PC-3 (cell line): ENCODE measurements at regions not wholly inside any gene's neighbourhood (a gene's known extent, or its start where the extent isn't known, plus 50 kb on each side); places are given as distances from the start of the nearest gene placed in this dataset.
"Not testable (repeated sequence)": the region's sequence is repeated elsewhere in the genome, so short reads cannot be mapped to it uniquely, and the experiment has no call there.

Experiments used
- ATAC-seq: fragments of 200-7000 bp; cut with Tn5 transposase; 2 replicates; pipeline ENCODE4 v1.9.1; 2020; ENCODE audit warnings: mild to moderate bottlenecking, moderate library complexity
- BruUV-seq: library from RNA; stranded (reverse); fragments of 400-500 nt; replicated peaks from 2 replicates; lab custom pipeline; 2021; lab: Mats Ljungman, UMichigan
- CTCF ChIA-PET: fragments of 300-600 bp; sonication (Branson Sonifier 250); formaldehyde crosslinking; loops from one replicate; lab custom pipeline; 2022; ENCODE audit warnings: antibody characterized with exemption; lab: Charles Lee
- POLR2A ChIA-PET: fragments of 300-600 bp; sonication (Branson Sonifier 250); formaldehyde crosslinking; loops from one replicate; lab custom pipeline; 2022; ENCODE audit warnings: antibody characterized with exemption; ENCODE audit not compliant: unreplicated experiment; lab: Charles Lee
- DNase-seq: peaks from one replicate; pipeline ENCODE4 v3.0.0-alpha.2; 2015
- H2AFZ ChIP-seq: fragments of 300-600 bp; sonication (generic); 2 replicates; pipeline ENCODE4 v1.6.0; 2016; ENCODE audit warnings: antibody characterized with exemption, low read length
- H3F3A ChIP-seq: fragments of 300-600 bp; sonication (generic); one replicate; pipeline ENCODE4 v1.6.0; 2017; ENCODE audit warnings: antibody characterized with exemption, low read length, control low read depth, mild to moderate bottlenecking; ENCODE audit not compliant: unreplicated experiment
- H3K27ac ChIP-seq: fragments of 300-600 bp; sonication (generic); 2 replicates; pipeline ENCODE4 v1.5.1; 2016; ENCODE audit warnings: mild to moderate bottlenecking, low read length
- H3K27me3 ChIP-seq: fragments of 300-600 bp; sonication (generic); 2 replicates; pipeline ENCODE4 v1.6.1; 2016; ENCODE audit warnings: low read length, mixed read lengths
- H3K36me3 ChIP-seq: fragments of 300-600 bp; sonication (generic); 2 replicates; pipeline ENCODE4 v1.6.1; 2016; ENCODE audit warnings: low read depth, mixed run types, low read length, mixed read lengths
- H3K4me1 ChIP-seq: fragments of 300-600 bp; sonication (generic); 2 replicates; pipeline ENCODE4 v1.5.1; 2016; ENCODE audit warnings: low read length; ENCODE audit not compliant: insufficient read depth
- H3K4me2 ChIP-seq: fragments of 300-600 bp; sonication (generic); 2 replicates; pipeline ENCODE4 v1.6.0; 2016; ENCODE audit warnings: low read length
- H3K4me3 ChIP-seq: fragments of 300-600 bp; sonication (generic); 2 replicates; pipeline ENCODE4 v1.5.1; 2016; ENCODE audit warnings: mild to moderate bottlenecking, low read length, mixed read lengths
- H3K79me2 ChIP-seq: fragments of 300-600 bp; sonication (generic); 2 replicates; pipeline ENCODE4 v1.6.1; 2017; ENCODE audit warnings: low read length, mixed read lengths
- H3K9ac ChIP-seq: fragments of 300-600 bp; sonication (generic); 2 replicates; pipeline ENCODE4 v1.6.0; 2016; ENCODE audit warnings: mild to moderate bottlenecking, low read length
- H3K9me2 ChIP-seq: fragments of 300-600 bp; sonication (generic); replicated peaks from 2 replicates; pipeline ENCODE4 v1.6.1; 2016; ENCODE audit warnings: mixed run types, low read length, mixed read lengths
- H3K9me3 ChIP-seq: fragments of 300-600 bp; sonication (generic); 2 replicates; pipeline ENCODE4 v1.6.1; 2016; ENCODE audit warnings: low read length, mixed read lengths
- H4K20me1 ChIP-seq: fragments of 300-600 bp; sonication (generic); 2 replicates; pipeline ENCODE4 v1.6.1; 2016; ENCODE audit warnings: low read length, mixed read lengths
- CTCF ChIP-seq: fragments of 300-600 bp; sonication (generic); conservative IDR thresholded peaks from 2 replicates; pipeline ENCODE4 v1.5.1; 2017; ENCODE audit warnings: antibody characterized with exemption, low read depth, mild to moderate bottlenecking, low read length
- EZH2 ChIP-seq: fragments of 300-600 bp; sonication (generic); IDR thresholded peaks from one replicate; pipeline ENCODE4 v1.6.1; 2017; ENCODE audit warnings: antibody characterized with exemption, mild to moderate bottlenecking, low read length; ENCODE audit not compliant: unreplicated experiment
- EZH2phosphoT487 ChIP-seq: fragments of 300-600 bp; sonication (generic); IDR thresholded peaks from 2 replicates; pipeline ENCODE4 v1.6.1; 2018; ENCODE audit warnings: mild to moderate bottlenecking, antibody characterized with exemption, low read length, borderline replicate concordance
- intact Hi-C: fragments of 100-400 bp; cut with micrococcal nuclease; formaldehyde crosslinking; loops from 2 replicates; pipeline ENCODE4 v1.9.0; 2023

DNA sequence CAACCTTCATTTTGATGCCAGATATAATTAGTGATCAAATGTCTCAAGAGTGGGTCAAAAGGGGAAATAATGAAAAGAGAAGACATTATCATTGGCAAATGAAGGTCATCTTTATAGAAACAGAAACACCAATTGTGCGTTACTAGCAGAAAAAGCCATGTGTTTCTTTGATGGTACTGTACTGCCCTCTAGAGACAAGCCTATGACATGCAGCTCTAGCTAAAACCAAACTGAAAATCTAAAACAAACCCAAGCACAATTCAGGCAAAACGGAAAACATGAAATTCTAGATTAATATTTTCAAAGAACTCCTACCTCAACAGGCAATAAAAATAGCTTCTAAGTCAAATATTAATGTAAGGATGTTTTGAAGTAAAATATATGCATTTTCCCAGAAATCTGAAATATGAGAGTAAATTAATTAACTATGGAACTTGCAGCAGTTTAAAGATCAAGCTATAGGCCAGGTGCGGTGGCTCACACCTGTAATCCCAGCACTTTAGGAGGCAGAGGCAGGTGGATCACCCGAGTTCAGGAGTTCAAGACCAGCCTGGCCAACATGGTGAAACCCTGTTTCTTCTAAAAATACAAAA is 115.4 kb downstream of the KLHL28 start:
- Histone ChIP-seq H3K27me3 (0 out of 2 replicates have a peak, but pooled peaks cover 4% of the 10 kb centered on the region), H4K20me1 (no peaks in the 10 kb centered on the region), H3K36me3 (no peaks in the 10 kb centered on the region), H2AFZ (peak overlapping the region; percentile 70), H3K9me3 (no peaks in the 10 kb centered on the region), H3K27ac (no peak overlapping the region), H3K9me2 (no peaks in the 10 kb centered on the region), H3K4me3 (peak overlapping the region; percentile 6; the same call in 1 of the 2 replicates), H3F3A (no peaks in the 10 kb centered on the region), H3K9ac (no peak overlapping the region), H3K4me1 (no peaks in the 10 kb centered on the region), H3K4me2 (peak overlapping the region; percentile 42), H3K79me2 (no peaks in the 10 kb centered on the region)
- intact Hi-C loops: loop anchor here (1.0 to 5.0 kb wide), 5 partner anchors 43 to 1344 kb away; no protein-coding TSS in a partner anchor
- POLR2A ChIA-PET: no interaction called here
- peak; percentile 68 for ATAC-seq
- CTCF ChIA-PET: interaction anchor here (0.6 to 0.8 kb wide), 5 partner anchors 11 to 1388 kb away, joined by 3 to 7 read pairs (median 3); no protein-coding TSS in a partner anchor
- BruUV-seq: no TSS peak
- DNase-seq: peak; percentile 75
- TF ChIP-seq EZH2phosphoT487 (no peak), CTCF (peak; percentile 96)

DNA sequence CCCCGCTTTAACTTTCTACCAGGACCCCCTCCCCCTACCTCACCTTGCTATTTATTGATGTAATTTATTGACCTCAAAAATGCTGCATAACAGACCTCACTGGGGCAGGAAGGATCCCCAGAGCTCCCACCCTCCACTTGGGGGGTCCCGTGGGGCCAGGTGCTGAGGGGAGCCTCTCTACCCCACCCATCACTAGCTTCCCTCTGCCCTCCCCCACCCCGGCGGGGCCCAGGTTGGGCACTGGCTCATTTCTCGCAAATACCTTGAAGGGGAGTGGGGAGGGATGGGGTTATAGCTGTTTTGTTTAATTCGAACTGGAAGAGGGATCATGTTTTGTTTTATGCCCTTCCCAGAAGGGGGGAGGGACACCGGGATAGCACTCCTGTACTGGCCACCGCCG is 125.8 kb downstream of the KLHL28 start:
- H3K9ac ChIP-seq, BruUV-seq, H3K27ac ChIP-seq, H4K20me1 ChIP-seq, H3K36me3 ChIP-seq, POLR2A ChIA-PET, DNase-seq, H3K9me3 ChIP-seq, H2AFZ ChIP-seq, H3K27me3 ChIP-seq, H3K79me2 ChIP-seq, intact Hi-C loops, H3K4me2 ChIP-seq, H3K4me3 ChIP-seq, ATAC-seq, H3F3A ChIP-seq, CTCF ChIA-PET, H3K9me2 ChIP-seq: not testable (repeated sequence)
- peaks cover 16% of the 10 kb centered on the region for H3K4me1 ChIP-seq

DNA sequence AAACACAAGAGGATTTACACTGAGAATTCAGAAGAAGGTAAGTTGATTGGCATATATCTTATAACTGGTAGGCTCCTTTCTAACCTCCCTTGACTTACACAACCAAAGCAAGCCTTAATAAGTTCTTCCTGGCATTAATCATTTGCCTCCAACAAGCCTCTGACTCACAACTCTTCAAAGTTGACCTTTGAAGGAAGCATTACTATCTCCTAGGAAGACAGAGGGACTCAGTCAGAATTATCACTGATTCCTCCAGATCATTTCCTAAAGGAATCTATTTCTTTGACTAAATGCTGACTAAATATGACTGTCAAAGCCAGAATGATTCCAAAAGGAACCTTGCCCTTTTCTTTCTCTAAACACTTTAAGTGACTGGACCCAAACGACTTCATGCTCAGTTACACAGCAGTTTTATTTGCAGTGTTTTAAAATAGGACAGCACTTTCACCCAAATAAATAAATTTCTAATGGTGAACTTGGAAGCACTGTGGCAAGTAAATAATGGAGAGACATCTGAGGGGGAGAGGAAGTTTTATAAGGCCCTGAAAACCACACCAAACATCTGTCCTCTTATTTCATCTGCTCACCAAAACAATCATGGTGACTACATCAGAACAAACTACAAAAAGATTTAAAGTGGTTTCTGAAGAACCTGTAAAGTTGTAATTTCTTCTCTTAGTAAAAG is 128.2 kb downstream of the KLHL28 start:
- Histone ChIP-seq H3K4me3 (no peak overlapping the region), H3K27me3 (no peaks in the 10 kb centered on the region), H3K36me3 (no peaks in the 10 kb centered on the region), H3K9me2 (no peaks in the 10 kb centered on the region), H2AFZ (no peak overlapping the region), H4K20me1 (no peaks in the 10 kb centered on the region), H3K9me3 (no peaks in the 10 kb centered on the region), H3F3A (no peaks in the 10 kb centered on the region), H3K4me2 (peak overlapping the region; percentile 11; the same call in 1 of the 2 replicates), H3K27ac (peak overlapping the region; percentile 19; the same call in 1 of the 2 replicates), H3K4me1 (peaks cover 16% of the 10 kb centered on the region), H3K9ac (no peak overlapping the region), H3K79me2 (no peaks in the 10 kb centered on the region)
- intact Hi-C loops: no loop called here
- CTCF ChIA-PET: no interaction called here
- TF ChIP-seq CTCF (no peak), EZH2 (no peak), EZH2phosphoT487 (no peak)
- no TSS peak for BruUV-seq
- ATAC-seq: peak; percentile 85
- peak; percentile 73 for DNase-seq
- POLR2A ChIA-PET: no interaction called here
